HCT116 (cell line): ENCODE measurements at regions not wholly inside any gene's neighbourhood (a gene's known extent, or its start where the extent isn't known, plus 50 kb on each side); places are given as distances from the start of the nearest gene placed in this dataset.

Source experiments
- ATAC-seq: fragments of 200-7000 bp; cut with Tn5 transposase; 2 replicates; pipeline ENCODE4 v1.9.1; 2020; ENCODE audit warnings: mild to moderate bottlenecking, moderate library complexity
- BruUV-seq: library from RNA; stranded (reverse); fragments of 400-500 nt; replicated peaks from 2 replicates; lab custom pipeline; 2021; lab: Mats Ljungman, UMichigan
- CTCF ChIA-PET: fragments of 300-600 bp; sonication (Branson Sonifier 250); formaldehyde crosslinking; loops from one replicate; lab custom pipeline; 2021; ENCODE audit warnings: antibody characterized with exemption; lab: Charles Lee
- POLR2A ChIA-PET: fragments of 300-600, 350-600 bp; sonication (Branson Sonifier 250); formaldehyde crosslinking; loops from one replicate; lab custom pipeline; 2021; ENCODE audit warnings: antibody characterized with exemption; lab: Charles Lee
- RAD21 ChIA-PET, 2 experiments: fragments of 300-600 bp; sonication (Branson Sonifier 250); formaldehyde crosslinking; loops; one replicate each; lab custom pipeline; 2023; ENCODE audit warnings: low total read pairs in 2 of 2; ENCODE audit not compliant: uncharacterized antibody in 2 of 2, unreplicated experiment in 2 of 2, low non-redundant PET in 1 of 2; lab: Charles Lee
- DNase-seq: peaks from one replicate; pipeline ENCODE4 v3.0.0-alpha.2; 2010; ENCODE audit warnings: low read depth, low spot score
- H2AFZ ChIP-seq: fragments of 200-600 bp; shearing (Covaris generic), sonication (generic); 2 replicates; pipeline ENCODE4 v1.6.1; 2017; ENCODE audit warnings: low read depth, mixed run types, mixed read lengths, antibody characterized with exemption, low read length; ENCODE audit not compliant: poor library complexity, severe bottlenecking
- H3K27ac ChIP-seq: 2 replicates; pipeline ENCODE4 v1.5.1; 2012; ENCODE audit warnings: low read depth, low read length
- H3K27me3 ChIP-seq: fragments of 200-600 bp; sonication (generic); 2 replicates; pipeline ENCODE4 v1.6.1; 2016; ENCODE audit warnings: mixed run types, low read length, mixed read lengths; ENCODE audit not compliant: insufficient read depth
- H3K36me3 ChIP-seq, 2 experiments: fragments of 200-500 bp in 1 of 2; fragments of 200-600 bp in 1 of 2; sonication (Bioruptor generic) in 1 of 2; sonication (generic) in 1 of 2; 2 replicates each; pipeline versions ENCODE4 v1.5.1 to v1.6.1; 2014 to 2016; ENCODE audit warnings: low read length in 2 of 2, inconsistent platforms in 1 of 2, mixed read lengths in 1 of 2, mixed run types in 1 of 2; ENCODE audit not compliant: insufficient read depth in 2 of 2, control insufficient read depth in 1 of 2
- H3K4me1 ChIP-seq, 2 experiments: fragments of 200-600 bp in 1 of 2; sonication (generic) in 1 of 2; 2 replicates each; pipeline versions ENCODE4 v1.5.1 to v1.6.1; 2012 to 2017; ENCODE audit warnings: low read length in 2 of 2, inconsistent platforms in 1 of 2, mild to moderate bottlenecking in 1 of 2, mixed read lengths in 1 of 2, mixed run types in 1 of 2, moderate library complexity in 1 of 2; ENCODE audit not compliant: insufficient read depth in 2 of 2, control insufficient read depth in 1 of 2
- H3K4me2 ChIP-seq: fragments of 200-600 bp; sonication (generic); 2 replicates; pipeline ENCODE4 v1.6.1; 2017; ENCODE audit warnings: mixed run types, low read length, mixed read lengths
- H3K4me3 ChIP-seq, 2 experiments: fragments of 200-600 bp in 1 of 2; sonication (generic) in 1 of 2; replicated peaks in 1 of 2; 2 replicates each; pipeline ENCODE4 v1.5.1; 2011 to 2016; ENCODE audit warnings: low read length in 2 of 2, control low read depth in 1 of 2, low read depth in 1 of 2, mild to moderate bottlenecking in 1 of 2, mixed read lengths in 1 of 2, mixed run types in 1 of 2
- H3K79me2 ChIP-seq: fragments of 200-600 bp; sonication (generic); 2 replicates; pipeline ENCODE4 v1.6.1; 2017; ENCODE audit warnings: mild to moderate bottlenecking, mixed run types, low read length, moderate library complexity, mixed read lengths; ENCODE audit not compliant: insufficient read depth
- H3K9ac ChIP-seq: fragments of 200-600 bp; sonication (generic); 2 replicates; pipeline ENCODE4 v1.6.1; 2016; ENCODE audit warnings: low read length, mixed read lengths
- H3K9me2 ChIP-seq: fragments of 200-600 bp; sonication (generic), shearing (Covaris generic); 2 replicates; pipeline ENCODE4 v1.6.1; 2017; ENCODE audit warnings: mixed run types, mild to moderate bottlenecking, moderate library complexity; ENCODE audit not compliant: insufficient read depth
- H3K9me3 ChIP-seq, 2 experiments: fragments of 200-500 bp in 1 of 2; fragments of 200-600 bp in 1 of 2; sonication (Bioruptor generic) in 1 of 2; sonication (generic) in 1 of 2; 2 replicates each; pipeline ENCODE4 v1.6.1; 2014 to 2017; ENCODE audit warnings: low read length in 2 of 2, mixed read lengths in 2 of 2, inconsistent platforms in 1 of 2, low read depth in 1 of 2, mild to moderate bottlenecking in 1 of 2, mixed run types in 1 of 2, moderate library complexity in 1 of 2; ENCODE audit not compliant: control insufficient read depth in 1 of 2, insufficient read depth in 1 of 2
- H4K20me1 ChIP-seq: fragments of 200-600 bp; sonication (generic), shearing (Covaris generic); 2 replicates; pipeline ENCODE4 v1.6.1; 2017; ENCODE audit warnings: mixed run types, mild to moderate bottlenecking, moderate library complexity; ENCODE audit not compliant: insufficient read depth
- CBX3 ChIP-seq: IDR thresholded peaks from 2 replicates; pipeline ENCODE4 v1.6.1; 2012; ENCODE audit warnings: low read depth
- CTCF ChIP-seq, 3 experiments: fragments of 200-600 bp in 1 of 3; sonication (generic) in 1 of 3; IDR thresholded peaks in 2 of 3; conservative IDR thresholded peaks in 1 of 3; 2 replicates each; pipeline ENCODE4 v1.5.1; 2012 to 2017; ENCODE audit warnings: low read depth in 2 of 3, low read length in 2 of 3, antibody characterized with exemption in 1 of 3, borderline replicate concordance in 1 of 3, control low read depth in 1 of 3, mild to moderate bottlenecking in 1 of 3, mixed read lengths in 1 of 3, mixed run types in 1 of 3, moderate library complexity in 1 of 3; ENCODE audit not compliant: insufficient read depth in 1 of 3
- EGR1 ChIP-seq: IDR thresholded peaks from 2 replicates; pipeline ENCODE4 v1.6.1; 2012; ENCODE audit warnings: low read depth
- EZH2 ChIP-seq: fragments of 200-600 bp; sonication (generic); IDR thresholded peaks from 2 replicates; pipeline ENCODE4 v1.6.1; 2017; ENCODE audit warnings: antibody characterized with exemption, mixed run types
- JUND ChIP-seq: IDR thresholded peaks from 2 replicates; pipeline ENCODE4 v1.6.1; 2012
- REST ChIP-seq: IDR thresholded peaks from 2 replicates; pipeline ENCODE4 v1.6.1; 2012; ENCODE audit warnings: low read depth
- SP1 ChIP-seq: IDR thresholded peaks from 2 replicates; pipeline ENCODE4 v1.6.1; 2012; ENCODE audit warnings: low read depth
- YY1 ChIP-seq: IDR thresholded peaks from 2 replicates; pipeline ENCODE4 v1.6.1; 2011; ENCODE audit warnings: low read length, low read depth, moderate library complexity, mild to moderate bottlenecking; ENCODE audit not compliant: insufficient replicate concordance; ENCODE audit errors: extremely low read depth
- intact Hi-C: fragments of 100-400 bp; cut with micrococcal nuclease; formaldehyde crosslinking; loops from 2 replicates; pipeline ENCODE4 v1.10.0; 2022

GRCh38 chr5:116372931-116373597, 201.6 kb downstream of the SEMA6A start:
- RAD21 ChIA-PET = no interaction called here

More at GRCh38 chr5:116372931-116373597, 201.6 kb downstream of the SEMA6A start:
- Histone ChIP-seq H3K27me3 (no peaks in the 10 kb centered on the region), H3K4me2 (no peak overlapping the region), H3K9ac (no peak overlapping the region), H3K79me2 (no peaks in the 10 kb centered on the region), H3K4me1 (no peaks in the 10 kb centered on the region), H3K27ac (no peak overlapping the region), H4K20me1 (no peaks in the 10 kb centered on the region), H2AFZ (no peak overlapping the region), H3K9me3 (no peaks in the 10 kb centered on the region), H3K36me3 (no peaks in the 10 kb centered on the region), H3K9me2 (no peaks in the 10 kb centered on the region), H3K4me3 (no peak overlapping the region)
- DNase-seq (no peak), ATAC-seq (no peak)
- ChIA-PET CTCF (no interaction called here), POLR2A (no interaction called here)
- no peak for TF ChIP-seq JUND
- no peak for TF ChIP-seq CBX3
- TF ChIP-seq EGR1 = no peak
- no peak for TF ChIP-seq EZH2
- no peak for TF ChIP-seq CTCF (IDR thresholded peaks at IDR 0.05 in 2 of 3, conservative IDR thresholded peaks at IDR 0.05 in 1 of 3; ENCODE audit: borderline replicate concordance in 1 of 3, insufficient read depth in 1 of 3, low read depth in 2 of 3, low read length in 2 of 3)
- TF ChIP-seq REST = no peak
- no peak for TF ChIP-seq SP1
- TF ChIP-seq YY1 = no peak
- no TSS peak for BruUV-seq
- intact Hi-C loops = no loop called here
